ENCODE measurements at regions not wholly inside any gene's neighbourhood (a gene's known extent, or its start where the extent isn't known, plus 50 kb on each side); places are given as distances from the start of the nearest gene placed in this dataset.

- TF ChIP-seq POLR2AphosphoS5 (IDR thresholded peaks at IDR 0.05; ENCODE audit: low read depth, low read length): no peak
- TF ChIP-seq, protein P1, sequence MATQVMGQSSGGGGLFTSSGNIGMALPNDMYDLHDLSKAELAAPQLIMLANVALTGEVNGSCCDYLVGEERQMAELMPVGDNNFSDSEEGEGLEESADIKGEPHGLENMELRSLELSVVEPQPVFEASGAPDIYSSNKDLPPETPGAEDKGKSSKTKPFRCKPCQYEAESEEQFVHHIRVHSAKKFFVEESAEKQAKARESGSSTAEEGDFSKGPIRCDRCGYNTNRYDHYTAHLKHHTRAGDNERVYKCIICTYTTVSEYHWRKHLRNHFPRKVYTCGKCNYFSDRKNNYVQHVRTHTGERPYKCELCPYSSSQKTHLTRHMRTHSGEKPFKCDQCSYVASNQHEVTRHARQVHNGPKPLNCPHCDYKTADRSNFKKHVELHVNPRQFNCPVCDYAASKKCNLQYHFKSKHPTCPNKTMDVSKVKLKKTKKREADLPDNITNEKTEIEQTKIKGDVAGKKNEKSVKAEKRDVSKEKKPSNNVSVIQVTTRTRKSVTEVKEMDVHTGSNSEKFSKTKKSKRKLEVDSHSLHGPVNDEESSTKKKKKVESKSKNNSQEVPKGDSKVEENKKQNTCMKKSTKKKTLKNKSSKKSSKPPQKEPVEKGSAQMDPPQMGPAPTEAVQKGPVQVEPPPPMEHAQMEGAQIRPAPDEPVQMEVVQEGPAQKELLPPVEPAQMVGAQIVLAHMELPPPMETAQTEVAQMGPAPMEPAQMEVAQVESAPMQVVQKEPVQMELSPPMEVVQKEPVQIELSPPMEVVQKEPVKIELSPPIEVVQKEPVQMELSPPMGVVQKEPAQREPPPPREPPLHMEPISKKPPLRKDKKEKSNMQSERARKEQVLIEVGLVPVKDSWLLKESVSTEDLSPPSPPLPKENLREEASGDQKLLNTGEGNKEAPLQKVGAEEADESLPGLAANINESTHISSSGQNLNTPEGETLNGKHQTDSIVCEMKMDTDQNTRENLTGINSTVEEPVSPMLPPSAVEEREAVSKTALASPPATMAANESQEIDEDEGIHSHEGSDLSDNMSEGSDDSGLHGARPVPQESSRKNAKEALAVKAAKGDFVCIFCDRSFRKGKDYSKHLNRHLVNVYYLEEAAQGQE (IDR thresholded peaks at IDR 0.05; ENCODE audit: insufficient read depth in 1 of 2, low read depth in 2 of 2, low read length in 2 of 2): no peak
Measured at GRCh38 chr4:188279184-188279583, 139.9 kb downstream of the TRIML1 start.
